ENCODE measurements at regions not wholly inside any gene's neighbourhood (a gene's known extent, or its start where the extent isn't known, plus 50 kb on each side); places are given as distances from the start of the nearest gene placed in this dataset.

DNA sequence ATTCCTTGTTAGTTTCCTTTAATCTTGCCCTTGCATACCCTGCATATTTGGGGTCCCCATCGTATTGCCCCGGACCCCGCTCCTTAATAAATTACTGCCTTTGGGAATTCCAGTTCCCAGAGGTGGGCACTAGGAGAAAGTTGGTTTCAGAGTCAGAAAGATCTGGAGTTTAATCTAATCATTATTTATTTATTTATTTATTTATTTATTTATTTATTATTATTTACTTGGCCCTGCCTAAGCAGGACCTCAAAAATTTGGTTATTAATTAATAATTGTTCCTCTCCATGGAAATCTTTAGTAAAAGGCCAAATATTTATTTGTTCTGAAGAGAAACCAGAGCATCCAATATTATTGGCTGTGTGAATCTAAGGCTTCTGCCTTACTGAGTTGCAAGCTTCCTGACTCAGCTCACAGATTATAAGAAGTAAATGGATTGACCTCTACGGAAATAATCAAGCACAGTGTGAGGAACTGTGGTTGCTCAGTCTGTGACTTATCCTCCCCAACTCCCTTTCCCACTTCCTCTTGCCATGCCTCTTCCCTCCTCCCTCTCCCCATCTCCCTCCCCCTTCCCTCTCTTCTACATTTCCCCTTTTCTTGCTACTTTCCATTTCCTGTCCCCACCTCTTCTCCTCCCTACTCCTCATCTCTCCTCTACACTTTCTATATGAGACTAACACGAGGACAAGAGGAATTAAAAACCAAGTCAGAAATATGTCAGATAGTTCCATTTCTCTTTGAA lies 61.5 kb upstream of the AP1S2 start:
- TF ChIP-seq, protein P1, sequence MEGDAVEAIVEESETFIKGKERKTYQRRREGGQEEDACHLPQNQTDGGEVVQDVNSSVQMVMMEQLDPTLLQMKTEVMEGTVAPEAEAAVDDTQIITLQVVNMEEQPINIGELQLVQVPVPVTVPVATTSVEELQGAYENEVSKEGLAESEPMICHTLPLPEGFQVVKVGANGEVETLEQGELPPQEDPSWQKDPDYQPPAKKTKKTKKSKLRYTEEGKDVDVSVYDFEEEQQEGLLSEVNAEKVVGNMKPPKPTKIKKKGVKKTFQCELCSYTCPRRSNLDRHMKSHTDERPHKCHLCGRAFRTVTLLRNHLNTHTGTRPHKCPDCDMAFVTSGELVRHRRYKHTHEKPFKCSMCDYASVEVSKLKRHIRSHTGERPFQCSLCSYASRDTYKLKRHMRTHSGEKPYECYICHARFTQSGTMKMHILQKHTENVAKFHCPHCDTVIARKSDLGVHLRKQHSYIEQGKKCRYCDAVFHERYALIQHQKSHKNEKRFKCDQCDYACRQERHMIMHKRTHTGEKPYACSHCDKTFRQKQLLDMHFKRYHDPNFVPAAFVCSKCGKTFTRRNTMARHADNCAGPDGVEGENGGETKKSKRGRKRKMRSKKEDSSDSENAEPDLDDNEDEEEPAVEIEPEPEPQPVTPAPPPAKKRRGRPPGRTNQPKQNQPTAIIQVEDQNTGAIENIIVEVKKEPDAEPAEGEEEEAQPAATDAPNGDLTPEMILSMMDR (IDR thresholded peaks at IDR 0.05): no peak
- TF ChIP-seq POLR2A (IDR thresholded peaks at IDR 0.05): no peak

All from adrenal gland (tissue), 5 donors.